ENCODE measurements at regions not wholly inside any gene's neighbourhood (a gene's known extent, or its start where the extent isn't known, plus 50 kb on each side); places are given as distances from the start of the nearest gene placed in this dataset.
"Not testable (repeated sequence)": the region's sequence is repeated elsewhere in the genome, so short reads cannot be mapped to it uniquely, and the experiment has no call there.

GRCh38 chr2:83901317-83901716, 557.8 kb downstream of the SUCLG1 start:
- TF ChIP-seq SUZ12 (IDR thresholded peaks at IDR 0.05; ENCODE audit: extremely low read depth, insufficient read depth, insufficient read length) = no peak
- no peak for TF ChIP-seq ZNF274 (IDR thresholded peaks at IDR 0.05; ENCODE audit: low read depth, low read length)
- no peak for TF ChIP-seq YY1 (IDR thresholded peaks at IDR 0.05; ENCODE audit: insufficient read depth, insufficient read length)
- DNase-seq (ENCODE audit: low read depth, low spot score) = no peak
- Histone ChIP-seq H3K9ac (ENCODE audit: insufficient read length, low read depth) (no peak overlapping the region), H3K4me1 (ENCODE audit: insufficient read depth, insufficient read length) (no peaks in the 10 kb centered on the region), H3K4me3 (ENCODE audit: insufficient read length, low read depth) (no peak overlapping the region), H3K27me3 (ENCODE audit: insufficient read depth, insufficient read length) (no peaks in the 10 kb centered on the region), H3K36me3 (ENCODE audit: insufficient read depth, insufficient read length, low read length) (no peaks in the 10 kb centered on the region), H3K9me3 (ENCODE audit: insufficient read depth, low read length) (no peaks in the 10 kb centered on the region)

GRCh38 chr2:83900862-83901261, 558.2 kb downstream of the SUCLG1 start:
- Histone ChIP-seq H3K27me3 (ENCODE audit: insufficient read depth, insufficient read length) (no peaks in the 10 kb centered on the region), H3K9ac (ENCODE audit: insufficient read length, low read depth) (no peak overlapping the region), H3K9me3 (ENCODE audit: insufficient read depth, low read length) (no peaks in the 10 kb centered on the region), H3K4me1 (ENCODE audit: insufficient read depth, insufficient read length) (no peaks in the 10 kb centered on the region), H3K36me3 (ENCODE audit: insufficient read depth, insufficient read length, low read length) (no peaks in the 10 kb centered on the region), H3K4me3 (ENCODE audit: insufficient read length, low read depth) (no peak overlapping the region)
- DNase-seq (ENCODE audit: low read depth, low spot score) = no peak
- no peak for TF ChIP-seq SUZ12 (IDR thresholded peaks at IDR 0.05; ENCODE audit: extremely low read depth, insufficient read depth, insufficient read length)
- TF ChIP-seq ZNF274 (IDR thresholded peaks at IDR 0.05; ENCODE audit: low read depth, low read length) = no peak
- no peak for TF ChIP-seq YY1 (IDR thresholded peaks at IDR 0.05; ENCODE audit: insufficient read depth, insufficient read length)

- Histone ChIP-seq H3K9ac (ENCODE audit: insufficient read length, low read depth) (no peak overlapping the region), H3K27me3 (ENCODE audit: insufficient read depth, insufficient read length) (no peaks in the 10 kb centered on the region), H3K36me3 (ENCODE audit: insufficient read depth, insufficient read length, low read length) (no peaks in the 10 kb centered on the region), H3K9me3 (ENCODE audit: insufficient read depth, low read length) (no peaks in the 10 kb centered on the region), H3K4me1 (ENCODE audit: insufficient read depth, insufficient read length) (no peaks in the 10 kb centered on the region), H3K4me3 (ENCODE audit: insufficient read length, low read depth) (no peak overlapping the region)
- TF ChIP-seq YY1 (IDR thresholded peaks at IDR 0.05; ENCODE audit: insufficient read depth, insufficient read length) = no peak
- no peak for TF ChIP-seq SUZ12 (IDR thresholded peaks at IDR 0.05; ENCODE audit: extremely low read depth, insufficient read depth, insufficient read length)
- no peak for TF ChIP-seq ZNF274 (IDR thresholded peaks at IDR 0.05; ENCODE audit: low read depth, low read length)
- no peak for DNase-seq (ENCODE audit: low read depth, low spot score)
Measured at GRCh38 chr2:83899271-83899670, 559.8 kb downstream of the SUCLG1 start.

GRCh38 chr2:83894976-83895375, 564.1 kb downstream of the SUCLG1 start:
- Histone ChIP-seq H3K9me3 (ENCODE audit: insufficient read depth, low read length) (no peaks in the 10 kb centered on the region), H3K4me3 (ENCODE audit: insufficient read length, low read depth) (no peak overlapping the region), H3K27me3 (ENCODE audit: insufficient read depth, insufficient read length) (no peaks in the 10 kb centered on the region)

GRCh38 chr2:83887757-83888156, 571.3 kb downstream of the SUCLG1 start:
- Histone ChIP-seq H3K9me3 (ENCODE audit: insufficient read depth, low read length) (no peaks in the 10 kb centered on the region), H3K4me3 (ENCODE audit: insufficient read length, low read depth) (no peak overlapping the region), H3K27me3 (ENCODE audit: insufficient read depth, insufficient read length) (no peaks in the 10 kb centered on the region), H3K4me1 (ENCODE audit: insufficient read depth, insufficient read length) (no peaks in the 10 kb centered on the region), H3K9ac (ENCODE audit: insufficient read length, low read depth) (no peak overlapping the region), H3K36me3 (ENCODE audit: insufficient read depth, insufficient read length, low read length) (no peaks in the 10 kb centered on the region)
- no peak for DNase-seq (ENCODE audit: low read depth, low spot score)
- no peak for TF ChIP-seq YY1 (IDR thresholded peaks at IDR 0.05; ENCODE audit: insufficient read depth, insufficient read length)
- no peak for TF ChIP-seq SUZ12 (IDR thresholded peaks at IDR 0.05; ENCODE audit: extremely low read depth, insufficient read depth, insufficient read length)
- TF ChIP-seq ZNF274 (IDR thresholded peaks at IDR 0.05; ENCODE audit: low read depth, low read length) = no peak

More at GRCh38 chr2:83894976-83895375, 564.1 kb downstream of the SUCLG1 start:
- no peaks in the 10 kb centered on the region for H3K36me3 ChIP-seq (ENCODE audit: insufficient read depth, insufficient read length, low read length)
- TF ChIP-seq SUZ12 (IDR thresholded peaks at IDR 0.05; ENCODE audit: extremely low read depth, insufficient read depth, insufficient read length) (no peak), YY1 (IDR thresholded peaks at IDR 0.05; ENCODE audit: insufficient read depth, insufficient read length) (no peak), ZNF274 (IDR thresholded peaks at IDR 0.05; ENCODE audit: low read depth, low read length) (no peak)
- no peaks in the 10 kb centered on the region for H3K4me1 ChIP-seq (ENCODE audit: insufficient read depth, insufficient read length)
- no peak overlapping the region for H3K9ac ChIP-seq (ENCODE audit: insufficient read length, low read depth)
- DNase-seq (ENCODE audit: low read depth, low spot score) = no peak

- DNase-seq (ENCODE audit: low read depth, low spot score) = no peak
- H3K9me3 ChIP-seq (ENCODE audit: insufficient read depth, low read length) = peaks cover 4% of the 10 kb centered on the region; the same call in 1 of the 2 replicates
Measured at GRCh38 chr2:83879127-83879526, 580.0 kb downstream of the SUCLG1 start.

GRCh38 chr2:83877261-83877660, 581.8 kb downstream of the SUCLG1 start:
- DNase-seq (ENCODE audit: low read depth, low spot score); H3K27me3 ChIP-seq (ENCODE audit: insufficient read depth, insufficient read length); H3K36me3 ChIP-seq (ENCODE audit: insufficient read depth, insufficient read length, low read length); H3K4me1 ChIP-seq (ENCODE audit: insufficient read depth, insufficient read length); H3K9ac ChIP-seq (ENCODE audit: insufficient read length, low read depth); H3K4me3 ChIP-seq (ENCODE audit: insufficient read length, low read depth): not testable (repeated sequence)
- peaks cover 13% of the 10 kb centered on the region; the same call in 1 of the 2 replicates for H3K9me3 ChIP-seq (ENCODE audit: insufficient read depth, low read length)

More at GRCh38 chr2:83879127-83879526, 580.0 kb downstream of the SUCLG1 start:
- TF ChIP-seq ZNF274 (IDR thresholded peaks at IDR 0.05; ENCODE audit: low read depth, low read length) (no peak), YY1 (IDR thresholded peaks at IDR 0.05; ENCODE audit: insufficient read depth, insufficient read length) (no peak), SUZ12 (IDR thresholded peaks at IDR 0.05; ENCODE audit: extremely low read depth, insufficient read depth, insufficient read length) (no peak)
- H3K4me3 ChIP-seq (ENCODE audit: insufficient read length, low read depth) = no peak overlapping the region
- H3K27me3 ChIP-seq (ENCODE audit: insufficient read depth, insufficient read length) = no peaks in the 10 kb centered on the region
- H3K4me1 ChIP-seq (ENCODE audit: insufficient read depth, insufficient read length) = no peaks in the 10 kb centered on the region
- H3K9ac ChIP-seq (ENCODE audit: insufficient read length, low read depth) = no peak overlapping the region
- no peaks in the 10 kb centered on the region for H3K36me3 ChIP-seq (ENCODE audit: insufficient read depth, insufficient read length, low read length)

All from NT2/D1 (cell line).